Fibroblast of the aortic adventitia (primary cell): ENCODE measurements at regions not wholly inside any gene's neighbourhood (a gene's known extent, or its start where the extent isn't known, plus 50 kb on each side); places are given as distances from the start of the nearest gene placed in this dataset.

ENCODE experiments used
- DNase-seq: peaks from one replicate; pipeline ENCODE4 v3.0.0-alpha.2; 2010; ENCODE audit warnings: low read depth
- H3K4me3 ChIP-seq: 2 replicates; pipeline ENCODE4 v1.5.1; 2011; ENCODE audit warnings: low read depth, mild to moderate bottlenecking, control low read depth, low read length, moderate library complexity
- CTCF ChIP-seq: IDR thresholded peaks from 2 replicates; pipeline ENCODE4 v1.5.1; 2011; ENCODE audit warnings: mild to moderate bottlenecking, low read length, control low read depth, inconsistent platforms; ENCODE audit not compliant: insufficient read depth

DNA sequence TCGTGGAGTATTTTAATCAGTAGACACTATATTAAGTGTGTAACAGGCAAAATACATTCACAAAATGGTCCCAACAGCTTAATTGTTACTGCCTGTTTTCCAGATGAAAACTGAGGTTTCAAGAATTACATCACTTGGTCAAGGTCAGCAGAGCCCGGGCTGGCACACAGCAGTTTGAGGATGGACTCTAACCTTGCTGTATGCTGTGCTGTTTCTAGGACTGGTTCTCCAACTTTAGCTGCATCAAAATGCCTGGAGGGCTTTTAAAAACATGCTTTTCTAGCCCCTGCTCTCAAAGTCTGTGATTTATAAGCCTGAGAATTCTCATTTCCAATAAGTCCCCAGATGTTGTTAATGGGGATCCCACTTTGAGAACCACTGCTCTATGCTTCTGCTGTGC, 247.1 kb upstream of the FZD8 start:
- H3K4me3 ChIP-seq: no peak overlapping the region
- TF ChIP-seq CTCF: no peak
- no peak for DNase-seq

GRCh38 chr10:35888400-35888799, 246.3 kb upstream of the FZD8 start:
- H3K4me3 ChIP-seq: no peak overlapping the region
- TF ChIP-seq CTCF: no peak
- no peak for DNase-seq

DNA sequence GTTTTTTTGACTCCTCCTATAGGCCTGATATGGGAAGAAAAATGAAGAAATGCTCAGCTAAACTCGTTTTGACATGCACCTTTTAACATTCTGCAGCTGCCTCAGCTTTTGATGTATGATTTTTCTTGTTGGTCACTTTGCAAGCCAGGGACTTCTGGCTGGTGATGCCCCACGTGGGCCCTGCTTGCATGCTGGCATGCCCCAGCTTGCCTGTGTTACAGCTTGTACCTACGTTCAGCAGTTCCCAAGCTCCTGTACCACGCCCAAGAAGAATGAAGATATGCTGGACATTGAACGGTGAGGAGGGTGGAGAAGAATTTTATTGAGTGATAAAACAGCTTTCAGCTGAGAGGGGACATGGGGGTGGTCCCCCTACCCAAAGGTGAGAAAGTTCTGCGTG, 245.6 kb upstream of the FZD8 start:
- no peak for TF ChIP-seq CTCF
- DNase-seq: no peak
- H3K4me3 ChIP-seq: no peak overlapping the region

GRCh38 chr10:35885076-35885475, 243.0 kb upstream of the FZD8 start:
- H3K4me3 ChIP-seq: no peak overlapping the region
- no peak for DNase-seq
- TF ChIP-seq CTCF: no peak

GRCh38 chr10:35884657-35885071, 242.6 kb upstream of the FZD8 start:
- no peak for TF ChIP-seq CTCF
- H3K4me3 ChIP-seq: no peak overlapping the region
- no peak for DNase-seq

DNA sequence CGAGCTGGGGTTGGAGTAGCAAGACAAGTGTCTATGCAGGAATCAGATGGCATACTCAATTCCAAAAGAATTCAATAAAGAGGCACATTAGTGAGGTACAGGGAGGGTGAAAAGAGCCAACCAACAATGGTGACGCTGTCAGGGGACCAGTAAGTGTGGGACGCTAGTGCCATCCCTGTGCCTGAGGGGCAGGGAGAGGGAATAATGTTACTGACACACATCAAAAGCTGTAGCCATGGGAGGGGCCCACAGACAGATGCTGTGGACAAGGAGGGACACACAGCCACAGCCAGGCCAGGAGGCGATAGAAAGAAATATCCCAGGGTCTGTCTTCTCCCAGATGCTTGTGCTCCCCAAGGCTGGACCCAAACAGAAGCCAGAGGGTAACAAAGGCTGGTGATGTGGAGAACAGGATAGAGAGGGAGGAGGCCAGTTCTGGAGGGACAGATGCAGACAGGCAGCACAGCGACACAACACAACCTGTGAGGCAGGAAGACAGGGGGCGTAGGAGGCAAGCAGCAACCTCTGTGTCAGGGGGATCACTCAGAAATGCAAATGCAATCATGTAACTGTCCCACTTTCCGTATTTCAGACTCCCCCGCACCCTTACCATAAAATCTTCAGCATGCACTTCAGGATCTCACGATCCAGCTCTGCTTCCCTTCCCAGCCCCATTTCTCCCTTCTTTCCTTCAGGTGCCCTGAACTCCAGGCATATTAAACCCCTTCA, 240.5 kb upstream of the FZD8 start:
- DNase-seq: no peak
- TF ChIP-seq CTCF: no peak
- H3K4me3 ChIP-seq: no peak overlapping the region

DNA sequence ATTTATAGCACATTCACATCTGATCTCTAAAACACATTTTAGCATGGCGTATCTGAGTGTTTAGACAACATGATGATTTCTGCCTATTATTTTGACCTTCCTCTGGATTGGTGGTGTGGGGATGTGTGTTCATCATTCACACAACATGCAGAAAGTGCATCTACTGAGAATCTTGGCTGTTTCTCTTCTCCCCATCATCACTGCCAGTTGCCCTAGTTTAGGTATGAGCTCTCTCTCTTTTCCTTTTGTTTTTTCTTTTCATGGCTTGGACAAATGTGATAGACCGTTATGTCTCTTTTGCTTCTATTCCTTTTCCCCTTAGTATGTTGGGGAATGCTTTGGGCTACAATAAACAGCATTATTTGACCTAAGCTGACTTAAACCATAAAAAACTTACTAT, 239.2 kb upstream of the FZD8 start:
- DNase-seq: no peak
- H3K4me3 ChIP-seq: no peak overlapping the region
- no peak for TF ChIP-seq CTCF
